ENCODE measurements at regions not wholly inside any gene's neighbourhood (a gene's known extent, or its start where the extent isn't known, plus 50 kb on each side); places are given as distances from the start of the nearest gene placed in this dataset.

DNA sequence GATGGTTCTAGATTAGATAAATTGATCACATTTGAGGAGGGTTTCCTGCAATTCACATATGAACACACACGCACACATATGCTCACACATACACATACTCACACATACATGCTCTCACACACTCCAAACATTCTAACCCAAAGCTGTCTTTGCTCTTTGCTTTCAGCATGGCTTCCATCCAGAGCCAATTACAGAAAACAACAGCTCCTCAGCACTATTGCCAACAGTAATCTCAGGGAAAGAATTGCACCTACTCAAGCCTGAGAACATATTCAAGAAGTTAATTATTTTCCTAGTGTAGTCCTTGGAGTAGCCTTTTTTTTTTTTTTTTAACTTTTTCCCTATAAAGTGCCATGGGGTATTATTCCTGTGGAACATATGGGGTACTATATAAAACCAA is 246.9 kb upstream of the PARD3B start:
- Histone ChIP-seq H3K4me2 (ENCODE audit: low read depth, low read length, poor library complexity, severe bottlenecking) (no peak overlapping the region), H3K9me3 (ENCODE audit: insufficient read depth, low read depth, low read length) (no peaks in the 10 kb centered on the region)

DNA sequence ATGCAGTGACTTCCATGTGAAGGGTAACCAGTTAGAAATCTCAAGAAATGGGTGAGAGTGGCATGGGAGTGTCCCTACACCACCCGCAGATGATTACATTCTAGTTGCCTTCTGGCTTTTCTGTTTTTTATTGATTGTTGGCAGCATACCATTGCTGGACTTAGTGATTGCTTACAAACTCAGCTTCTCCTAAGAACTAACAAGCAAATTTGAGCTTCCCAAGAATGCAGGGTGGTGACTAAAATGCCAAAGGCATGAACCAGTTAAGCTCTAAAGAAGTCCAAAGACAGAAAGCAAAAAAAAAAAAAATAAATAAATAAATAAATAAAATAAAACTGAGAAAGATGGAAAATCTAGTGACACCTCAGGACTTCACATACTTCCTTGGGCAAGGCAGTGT is 245.5 kb upstream of the PARD3B start:
- no peak overlapping the region for H2AFZ ChIP-seq (ENCODE audit: low read length)
- no peaks in the 10 kb centered on the region for H3K9me2 ChIP-seq (replicated peaks; ENCODE audit: low read depth, low read length)
- no peak overlapping the region for H3K9ac ChIP-seq (ENCODE audit: low read depth, low read length, poor library complexity, severe bottlenecking)
- no peaks in the 10 kb centered on the region for H3K27me3 ChIP-seq (ENCODE audit: insufficient read depth, low read length, poor library complexity, severe bottlenecking)
- peaks cover 5% of the 10 kb centered on the region for H3K4me1 ChIP-seq (ENCODE audit: insufficient read depth, low read length, poor library complexity, severe bottlenecking)
- H3K4me3 ChIP-seq (ENCODE audit: low read length, poor library complexity, severe bottlenecking) = no peak overlapping the region
- no peaks in the 10 kb centered on the region for H3K36me3 ChIP-seq (ENCODE audit: insufficient read depth, low read length)
- no peaks in the 10 kb centered on the region for H3K79me2 ChIP-seq (ENCODE audit: insufficient read depth, low read length)
- no peaks in the 10 kb centered on the region for H3F3A ChIP-seq (ENCODE audit: low read depth)
- H4K20me1 ChIP-seq (ENCODE audit: insufficient read depth, low read length, poor library complexity, severe bottlenecking) = no peaks in the 10 kb centered on the region
- no peaks in the 10 kb centered on the region for H3K9me3 ChIP-seq (ENCODE audit: insufficient read depth, low read depth, low read length)
- no peak overlapping the region for H3K4me2 ChIP-seq (ENCODE audit: low read depth, low read length, poor library complexity, severe bottlenecking)
- TF ChIP-seq, protein P1, sequence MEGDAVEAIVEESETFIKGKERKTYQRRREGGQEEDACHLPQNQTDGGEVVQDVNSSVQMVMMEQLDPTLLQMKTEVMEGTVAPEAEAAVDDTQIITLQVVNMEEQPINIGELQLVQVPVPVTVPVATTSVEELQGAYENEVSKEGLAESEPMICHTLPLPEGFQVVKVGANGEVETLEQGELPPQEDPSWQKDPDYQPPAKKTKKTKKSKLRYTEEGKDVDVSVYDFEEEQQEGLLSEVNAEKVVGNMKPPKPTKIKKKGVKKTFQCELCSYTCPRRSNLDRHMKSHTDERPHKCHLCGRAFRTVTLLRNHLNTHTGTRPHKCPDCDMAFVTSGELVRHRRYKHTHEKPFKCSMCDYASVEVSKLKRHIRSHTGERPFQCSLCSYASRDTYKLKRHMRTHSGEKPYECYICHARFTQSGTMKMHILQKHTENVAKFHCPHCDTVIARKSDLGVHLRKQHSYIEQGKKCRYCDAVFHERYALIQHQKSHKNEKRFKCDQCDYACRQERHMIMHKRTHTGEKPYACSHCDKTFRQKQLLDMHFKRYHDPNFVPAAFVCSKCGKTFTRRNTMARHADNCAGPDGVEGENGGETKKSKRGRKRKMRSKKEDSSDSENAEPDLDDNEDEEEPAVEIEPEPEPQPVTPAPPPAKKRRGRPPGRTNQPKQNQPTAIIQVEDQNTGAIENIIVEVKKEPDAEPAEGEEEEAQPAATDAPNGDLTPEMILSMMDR (conservative IDR thresholded peaks at IDR 0.05; ENCODE audit: low read length) = no peak
- TF ChIP-seq EZH2phosphoT487 (IDR thresholded peaks at IDR 0.05; ENCODE audit: borderline replicate concordance) = no peak

More for the DNA sequence above, 246.9 kb upstream of the PARD3B start:
- H4K20me1 ChIP-seq (ENCODE audit: insufficient read depth, low read length, poor library complexity, severe bottlenecking) = no peaks in the 10 kb centered on the region
- no peak overlapping the region for H2AFZ ChIP-seq (ENCODE audit: low read length)
- H3K4me1 ChIP-seq (ENCODE audit: insufficient read depth, low read length, poor library complexity, severe bottlenecking) = no peaks in the 10 kb centered on the region
- no peaks in the 10 kb centered on the region for H3K79me2 ChIP-seq (ENCODE audit: insufficient read depth, low read length)
- TF ChIP-seq EZH2phosphoT487 (IDR thresholded peaks at IDR 0.05; ENCODE audit: borderline replicate concordance) = no peak
- TF ChIP-seq, protein P1 (conservative IDR thresholded peaks at IDR 0.05; ENCODE audit: low read length) = no peak
- no peaks in the 10 kb centered on the region for H3K27me3 ChIP-seq (ENCODE audit: insufficient read depth, low read length, poor library complexity, severe bottlenecking)
- no peaks in the 10 kb centered on the region for H3K36me3 ChIP-seq (ENCODE audit: insufficient read depth, low read length)
- no peaks in the 10 kb centered on the region for H3F3A ChIP-seq (ENCODE audit: low read depth)
- no peak overlapping the region for H3K9ac ChIP-seq (ENCODE audit: low read depth, low read length, poor library complexity, severe bottlenecking)
- H3K4me3 ChIP-seq (ENCODE audit: low read length, poor library complexity, severe bottlenecking) = no peak overlapping the region
- H3K9me2 ChIP-seq (replicated peaks; ENCODE audit: low read depth, low read length) = no peaks in the 10 kb centered on the region

DNA sequence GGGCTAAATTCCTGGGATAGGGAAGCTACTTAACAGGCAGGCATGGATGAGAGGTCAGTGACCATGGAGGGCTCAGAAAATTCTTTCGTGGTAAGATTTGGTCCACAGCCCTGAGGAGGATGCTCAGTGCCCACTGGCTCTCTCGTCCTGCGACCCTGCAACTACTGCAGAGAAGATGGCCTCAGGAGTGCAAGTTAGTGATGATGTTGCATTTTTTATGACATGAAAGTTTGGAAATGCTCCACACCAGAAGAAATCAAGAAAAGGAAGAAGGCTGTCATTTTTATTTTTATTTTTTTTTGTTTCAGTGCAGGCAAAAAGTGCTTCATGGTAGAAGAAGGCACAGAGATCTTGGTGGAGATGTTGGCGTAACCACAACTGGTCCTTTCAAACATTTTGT is 238.6 kb upstream of the PARD3B start:
- TF ChIP-seq EZH2phosphoT487 (IDR thresholded peaks at IDR 0.05; ENCODE audit: borderline replicate concordance) = no peak
- TF ChIP-seq, protein P1 (conservative IDR thresholded peaks at IDR 0.05; ENCODE audit: low read length) = no peak
- H3K9me3 ChIP-seq (ENCODE audit: insufficient read depth, low read depth, low read length) = no peaks in the 10 kb centered on the region

More for the DNA sequence above, 238.6 kb upstream of the PARD3B start:
- no peak overlapping the region for H3K4me3 ChIP-seq (ENCODE audit: low read length, poor library complexity, severe bottlenecking)
- H3K4me1 ChIP-seq (ENCODE audit: insufficient read depth, low read length, poor library complexity, severe bottlenecking) = peaks cover 5% of the 10 kb centered on the region
- H3K9me2 ChIP-seq (replicated peaks; ENCODE audit: low read depth, low read length) = no peaks in the 10 kb centered on the region
- H3F3A ChIP-seq (ENCODE audit: low read depth) = no peaks in the 10 kb centered on the region
- H3K27me3 ChIP-seq (ENCODE audit: insufficient read depth, low read length, poor library complexity, severe bottlenecking) = no peaks in the 10 kb centered on the region
- H2AFZ ChIP-seq (ENCODE audit: low read length) = no peak overlapping the region
- no peak overlapping the region for H3K4me2 ChIP-seq (ENCODE audit: low read depth, low read length, poor library complexity, severe bottlenecking)
- no peaks in the 10 kb centered on the region for H4K20me1 ChIP-seq (ENCODE audit: insufficient read depth, low read length, poor library complexity, severe bottlenecking)
- no peak overlapping the region for H3K9ac ChIP-seq (ENCODE audit: low read depth, low read length, poor library complexity, severe bottlenecking)
- H3K36me3 ChIP-seq (ENCODE audit: insufficient read depth, low read length) = no peaks in the 10 kb centered on the region
- no peaks in the 10 kb centered on the region for H3K79me2 ChIP-seq (ENCODE audit: insufficient read depth, low read length)
